H7 (cell line): ENCODE measurements at regions not wholly inside any gene's neighbourhood (a gene's known extent, or its start where the extent isn't known, plus 50 kb on each side); places are given as distances from the start of the nearest gene placed in this dataset.

Experiments
- DNase-seq: peaks from one replicate; pipeline ENCODE4 v3.0.0; 2012
- H3K27me3 ChIP-seq: 2 replicates; pipeline ENCODE4 v1.6.0; 2011; ENCODE audit warnings: mild to moderate bottlenecking, low read length; ENCODE audit not compliant: control insufficient read depth, insufficient read depth
- H3K36me3 ChIP-seq: replicated peaks from 2 replicates; pipeline ENCODE4 v1.5.1; 2011; ENCODE audit warnings: low read length; ENCODE audit not compliant: control insufficient read depth, insufficient read depth
- H3K4me3 ChIP-seq: 2 replicates; pipeline ENCODE4 v1.5.1; 2011; ENCODE audit warnings: low read depth, mild to moderate bottlenecking, control low read depth, low read length, moderate library complexity; ENCODE audit not compliant: insufficient read depth

- no peak overlapping the region for H3K4me3 ChIP-seq
- H3K27me3 ChIP-seq, result no peaks in the 10 kb centered on the region
- peak; percentile 75 for DNase-seq
- no peaks in the 10 kb centered on the region for H3K36me3 ChIP-seq
These were observed 153.8 kb downstream of the CEBPB start for GRCh38 chr20:50344232-50345071.

GRCh38 chr20:50345712-50346373 is 155.2 kb downstream of the CEBPB start:
- Histone ChIP-seq H3K36me3 (no peaks in the 10 kb centered on the region), H3K27me3 (no peaks in the 10 kb centered on the region), H3K4me3 (no peak overlapping the region)
- no peak for DNase-seq

GRCh38 chr20:50346374-50347283 is 156.0 kb downstream of the CEBPB start:
- Histone ChIP-seq H3K4me3 (no peak overlapping the region), H3K27me3 (no peaks in the 10 kb centered on the region), H3K36me3 (no peaks in the 10 kb centered on the region)
- DNase-seq, result no peak

- Histone ChIP-seq H3K36me3 (no peaks in the 10 kb centered on the region), H3K27me3 (no peaks in the 10 kb centered on the region), H3K4me3 (no peak overlapping the region)
- DNase-seq, result no peak
These were observed 156.8 kb downstream of the CEBPB start for GRCh38 chr20:50347284-50348063.

GRCh38 chr20:50348096-50348495 is 157.5 kb downstream of the CEBPB start:
- H3K36me3 ChIP-seq, result no peaks in the 10 kb centered on the region
- no peak overlapping the region for H3K4me3 ChIP-seq
- H3K27me3 ChIP-seq, result no peaks in the 10 kb centered on the region
- DNase-seq, result no peak

- H3K36me3 ChIP-seq, result no peaks in the 10 kb centered on the region
- H3K4me3 ChIP-seq, result no peak overlapping the region
- no peaks in the 10 kb centered on the region for H3K27me3 ChIP-seq
- DNase-seq, result no peak
These were observed 159.5 kb upstream of the PTPN1 start for GRCh38 chr20:50350510-50351249.

- DNase-seq, result no peak
- Histone ChIP-seq H3K36me3 (no peaks in the 10 kb centered on the region), H3K27me3 (no peaks in the 10 kb centered on the region), H3K4me3 (no peak overlapping the region)
These were observed 158.6 kb upstream of the PTPN1 start for GRCh38 chr20:50351541-50351940.

GRCh38 chr20:50353289-50353961 is 156.8 kb upstream of the PTPN1 start:
- no peaks in the 10 kb centered on the region for H3K27me3 ChIP-seq
- no peak for DNase-seq
- H3K4me3 ChIP-seq, result no peak overlapping the region
- no peaks in the 10 kb centered on the region for H3K36me3 ChIP-seq

GRCh38 chr20:50354721-50355589 is 155.2 kb upstream of the PTPN1 start:
- Histone ChIP-seq H3K27me3 (no peaks in the 10 kb centered on the region), H3K36me3 (no peaks in the 10 kb centered on the region), H3K4me3 (no peak overlapping the region)
- no peak for DNase-seq

GRCh38 chr20:50355590-50356524 is 154.3 kb upstream of the PTPN1 start:
- Histone ChIP-seq H3K27me3 (no peaks in the 10 kb centered on the region), H3K36me3 (no peaks in the 10 kb centered on the region), H3K4me3 (no peak overlapping the region)
- no peak for DNase-seq

- no peak for DNase-seq
- H3K27me3 ChIP-seq, result no peaks in the 10 kb centered on the region
- no peaks in the 10 kb centered on the region for H3K36me3 ChIP-seq
- H3K4me3 ChIP-seq, result no peak overlapping the region
These were observed 153.7 kb upstream of the PTPN1 start for GRCh38 chr20:50356525-50356885.
